HG02642 (cell line): ENCODE measurements at regions not wholly inside any gene's neighbourhood (a gene's known extent, or its start where the extent isn't known, plus 50 kb on each side); places are given as distances from the start of the nearest gene placed in this dataset.

Experiments
- ATAC-seq: cut with Tn5 transposase; IDR thresholded peaks from one replicate; pipeline ENCODE4 v1.9.1; 2021; ENCODE audit warnings: mild to moderate bottlenecking; ENCODE audit not compliant: unreplicated experiment, poor library complexity

DNA sequence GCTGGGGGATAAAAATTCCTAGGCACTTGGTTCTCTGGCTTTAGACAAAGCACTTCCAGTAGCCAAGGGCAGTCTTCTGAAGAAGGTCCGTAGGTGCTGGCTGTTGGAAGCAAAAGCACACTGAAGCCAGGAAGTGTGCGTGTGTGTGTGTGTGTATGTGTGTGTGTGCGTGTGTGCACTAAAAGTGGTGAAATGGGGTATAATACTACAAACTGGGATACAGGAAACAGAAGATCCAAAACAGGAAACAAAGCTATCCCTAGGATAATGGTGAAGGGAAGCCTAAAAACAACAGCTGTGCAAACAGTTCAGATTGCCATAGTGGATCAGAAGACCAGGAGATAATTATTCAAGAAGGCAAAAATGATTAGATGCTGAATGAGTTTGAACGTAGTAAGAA, 103.4 kb downstream of the IL20RB start:
- ATAC-seq: no peak

DNA sequence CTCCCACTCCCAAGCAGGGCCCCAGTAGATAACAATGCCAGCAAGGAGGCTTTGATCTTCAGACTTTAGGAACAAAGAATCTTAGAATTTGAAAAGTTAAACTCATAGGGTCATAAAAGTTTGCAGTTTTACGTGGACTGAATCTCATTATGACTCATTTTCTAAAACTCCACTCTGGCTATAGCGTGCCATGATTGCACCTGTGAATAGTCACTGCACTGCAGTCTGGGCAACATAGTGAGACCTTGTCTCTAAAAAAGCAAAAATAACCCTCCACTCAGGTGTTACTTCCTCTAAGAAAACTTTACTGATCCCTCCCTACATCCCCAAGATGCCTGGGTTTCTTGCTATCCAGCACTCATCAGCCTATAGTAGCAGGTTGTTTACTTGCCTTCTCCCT, 104.5 kb downstream of the IL20RB start:
- peak; percentile 92 for ATAC-seq

DNA sequence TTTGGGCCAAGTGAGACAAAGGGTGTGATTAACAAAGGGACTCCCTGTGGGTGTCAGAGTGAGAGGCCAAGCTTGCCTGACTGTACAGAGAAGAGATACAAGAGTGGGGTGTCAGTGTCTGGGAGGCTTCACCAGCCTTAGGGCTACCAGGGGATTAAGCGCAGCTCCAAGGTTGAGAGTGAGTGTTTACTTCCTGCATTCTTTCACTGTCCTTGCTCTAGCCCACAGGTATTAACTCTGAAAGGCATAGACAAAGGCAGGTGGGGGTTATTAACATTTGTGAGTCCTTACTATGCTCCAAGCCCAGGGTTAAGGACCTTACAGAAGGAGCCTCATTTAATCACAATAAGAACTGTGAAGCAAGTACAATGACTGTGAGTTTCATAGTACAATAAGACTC, 107.6 kb downstream of the IL20RB start:
- no peak for ATAC-seq

DNA sequence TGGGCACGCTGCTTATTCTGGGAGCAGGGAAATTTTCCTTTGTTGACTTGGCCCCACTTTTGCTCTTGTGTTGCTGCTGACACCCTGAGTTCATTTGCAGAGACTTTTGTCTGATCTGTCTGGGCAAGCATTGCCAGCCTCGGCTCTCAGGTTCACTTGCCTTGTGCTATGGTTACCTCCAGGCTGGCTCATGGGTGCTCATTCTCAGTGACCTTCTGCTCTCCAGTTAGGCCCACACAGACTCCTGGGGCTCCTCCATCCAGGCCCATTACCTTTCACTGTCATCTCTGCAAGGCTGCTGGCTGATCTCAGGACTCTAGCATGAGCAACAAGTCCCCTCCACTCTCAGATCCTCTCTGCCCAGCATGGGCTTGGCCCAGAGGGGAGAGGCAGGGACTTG, 108.3 kb downstream of the IL20RB start:
- no peak for ATAC-seq

DNA sequence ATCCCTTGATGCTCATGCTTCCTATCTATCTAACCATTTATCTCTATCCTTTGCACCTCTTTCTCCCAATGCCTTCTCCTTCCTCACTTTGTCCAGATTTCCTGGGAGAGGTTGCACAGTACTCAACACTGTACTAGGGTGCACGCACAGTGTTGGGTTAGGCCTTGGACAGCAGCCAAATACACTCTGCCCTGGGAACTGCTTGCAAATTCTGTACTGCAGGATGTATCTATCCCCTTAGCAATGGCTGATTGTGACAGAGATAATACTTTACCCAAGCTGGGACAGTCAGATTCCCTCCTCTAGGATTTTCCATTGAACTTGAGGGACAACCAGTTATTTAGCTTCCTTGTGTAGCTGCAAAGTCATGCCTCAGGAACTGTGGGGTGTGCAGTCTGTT, 113.3 kb downstream of the IL20RB start:
- ATAC-seq: no peak

DNA sequence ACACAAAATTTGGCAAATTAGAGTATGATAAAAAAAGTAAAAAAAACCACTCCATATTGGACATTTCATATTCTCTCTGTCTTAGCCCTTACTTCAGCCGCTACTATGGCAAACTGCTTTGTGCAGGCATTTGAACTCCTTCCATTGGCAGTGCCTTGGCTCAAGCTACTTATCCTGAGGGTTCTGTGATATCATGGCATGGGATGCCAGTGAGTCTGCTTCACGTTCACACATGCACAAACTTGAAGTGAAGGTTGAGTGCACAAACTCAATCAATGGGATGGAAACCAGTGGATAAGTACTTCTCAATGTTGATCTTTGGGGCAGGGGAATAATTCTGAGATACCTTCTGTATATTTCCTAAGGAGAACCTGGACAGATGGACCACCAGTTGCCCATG, 117.2 kb downstream of the IL20RB start:
- ATAC-seq: no peak

DNA sequence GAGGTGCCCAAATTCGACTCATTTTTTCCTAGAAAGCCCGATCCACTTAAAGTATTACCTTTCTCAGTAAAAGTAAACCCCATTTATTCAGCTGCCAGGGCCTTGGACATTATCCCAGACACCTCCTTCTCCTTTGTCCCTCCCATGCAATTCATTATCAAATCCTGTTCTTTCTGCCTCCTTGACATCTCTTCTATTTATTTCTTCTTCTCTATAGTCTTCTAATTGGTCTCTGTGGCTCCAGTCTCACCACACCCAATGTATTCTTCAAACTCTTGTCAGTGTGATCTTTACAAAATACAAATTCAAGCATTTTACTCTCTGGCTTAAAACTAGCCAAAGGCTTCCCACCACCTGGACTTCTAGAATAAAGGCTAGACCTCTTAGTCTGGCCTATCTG, 120.3 kb downstream of the IL20RB start:
- ATAC-seq: no peak

DNA sequence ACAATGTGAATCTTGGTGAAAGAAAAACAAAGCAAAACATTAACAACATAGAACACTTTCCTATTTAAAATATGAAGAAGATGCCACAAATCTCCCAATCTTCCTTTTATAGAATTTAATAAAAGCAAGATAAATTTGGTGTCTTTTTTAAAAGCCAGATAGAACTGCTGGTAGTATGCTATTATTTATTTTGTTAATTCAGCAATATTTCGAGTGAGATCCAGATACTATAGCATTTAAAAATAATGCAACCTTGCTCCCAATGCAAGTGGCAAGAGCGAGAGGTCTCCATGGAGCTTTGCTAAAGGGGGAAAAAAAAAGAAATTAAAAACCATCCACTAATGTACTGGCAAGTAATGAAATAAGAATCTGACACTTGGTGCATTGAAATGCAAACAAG, 121.8 kb downstream of the IL20RB start:
- no peak for ATAC-seq

DNA sequence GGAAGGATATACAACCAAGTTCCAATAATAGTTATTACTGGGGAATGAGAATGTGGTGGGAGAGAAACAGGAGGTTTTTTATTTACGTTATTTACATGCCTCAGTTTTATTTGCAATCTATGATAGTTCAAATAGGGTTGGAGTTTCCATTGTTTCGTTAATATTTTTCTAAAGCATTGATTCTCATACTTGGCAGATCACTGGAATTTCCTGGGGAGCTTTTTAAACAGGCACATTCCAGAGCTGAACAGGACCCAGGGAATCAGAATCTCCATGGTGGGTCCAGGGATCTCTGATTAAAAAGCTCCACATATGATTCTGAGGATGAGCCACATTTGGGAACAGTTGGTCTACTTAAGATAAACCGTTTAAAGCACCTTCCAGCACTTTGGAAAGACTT, 123.9 kb downstream of the IL20RB start:
- no peak for ATAC-seq

DNA sequence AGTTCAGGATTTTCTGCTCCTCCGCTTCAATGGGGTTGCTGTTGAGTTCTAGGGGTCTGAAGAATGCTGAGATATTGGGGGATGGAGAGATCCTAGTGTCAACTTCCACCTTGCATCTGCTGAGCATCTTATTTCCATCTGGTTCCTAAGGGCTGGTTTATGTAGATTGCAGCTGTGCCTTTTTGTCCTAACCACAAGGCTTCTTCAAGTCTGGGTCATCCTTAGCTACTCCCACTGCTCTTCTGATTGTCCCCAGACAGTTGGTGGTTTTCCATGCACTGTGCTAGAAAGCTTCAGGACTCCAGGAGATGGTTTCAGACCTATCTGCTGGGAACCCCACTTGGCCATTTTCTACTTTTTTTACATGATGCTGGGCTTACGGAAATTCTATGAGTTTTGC, 125.0 kb downstream of the IL20RB start:
- no peak for ATAC-seq

DNA sequence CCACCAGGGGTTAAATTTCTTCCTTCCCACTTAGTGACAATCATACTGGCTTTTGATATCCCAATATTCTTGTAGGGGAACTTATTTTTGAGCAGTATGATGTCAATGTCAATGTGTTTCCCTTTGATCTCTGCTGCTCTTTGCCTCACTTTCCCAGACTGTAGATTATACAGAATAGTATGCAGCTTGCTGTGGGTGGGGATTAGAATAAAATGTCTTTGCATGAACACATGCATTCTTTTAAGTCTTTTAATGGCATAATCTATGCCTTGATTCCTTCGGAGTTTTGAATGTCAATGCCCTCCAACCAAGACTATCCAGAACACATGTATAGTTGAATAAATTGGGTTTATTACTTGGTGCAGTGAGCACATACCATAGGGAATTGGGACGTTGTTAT, 125.5 kb downstream of the IL20RB start:
- no peak for ATAC-seq

DNA sequence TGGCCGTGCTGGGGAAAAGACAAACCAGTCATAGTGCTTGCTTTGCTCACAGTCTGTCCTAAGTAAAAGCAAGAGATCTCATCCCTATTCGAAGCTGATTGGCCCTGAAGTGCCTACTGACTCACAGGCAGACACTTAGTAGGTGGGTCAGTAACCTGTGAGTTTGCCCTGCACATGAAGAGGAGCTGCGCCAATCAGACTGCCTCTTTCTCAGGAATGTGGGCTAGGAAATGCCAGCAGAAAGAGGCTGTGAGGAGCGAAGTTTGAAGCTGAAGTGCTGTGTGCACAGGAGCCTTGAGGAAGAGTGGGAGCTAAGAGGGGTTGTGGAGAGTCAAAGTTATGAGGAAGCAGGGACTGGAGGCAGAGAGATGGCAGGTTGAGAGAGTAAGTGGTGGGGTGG, 126.8 kb downstream of the IL20RB start:
- ATAC-seq: no peak

DNA sequence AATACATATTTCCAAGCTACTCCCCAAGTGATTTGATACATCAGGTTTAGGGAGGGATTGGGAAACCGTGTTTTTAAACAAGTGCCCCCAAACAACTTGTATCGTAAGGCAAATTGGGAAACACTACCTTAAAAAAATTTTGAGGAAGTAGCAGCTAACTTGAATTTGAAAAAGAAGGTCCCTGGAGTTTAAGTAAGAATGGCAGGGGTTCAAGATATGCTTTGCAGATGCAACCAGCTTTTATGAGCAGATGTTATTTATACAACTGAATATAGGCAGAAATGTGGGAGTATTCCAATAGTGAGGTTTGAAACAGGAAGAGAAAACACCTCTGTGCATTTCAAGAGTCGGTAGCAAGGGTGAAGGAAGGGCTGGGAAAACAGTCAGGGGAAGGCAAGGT, 139.6 kb downstream of the IL20RB start:
- no peak for ATAC-seq

DNA sequence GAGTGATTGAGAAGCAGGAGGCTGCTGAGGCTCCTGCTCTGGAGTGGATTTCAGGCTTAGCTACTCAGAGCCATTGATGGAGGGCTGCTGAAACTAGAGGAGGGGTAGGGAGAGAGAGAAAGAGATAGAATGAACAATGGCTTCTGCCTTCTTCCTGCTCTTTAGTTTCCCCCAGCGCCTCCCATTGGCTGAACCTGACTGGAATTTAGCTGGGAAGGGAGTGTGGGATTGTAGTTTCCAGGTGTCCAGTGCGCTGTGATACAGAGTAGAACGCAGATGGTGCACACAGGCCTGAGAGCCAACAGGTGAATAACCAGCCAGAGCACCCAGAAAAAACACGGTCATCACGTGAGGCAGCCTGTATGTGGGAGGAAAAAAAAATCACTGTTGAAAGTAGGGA, 140.1 kb downstream of the IL20RB start:
- ATAC-seq: no peak

DNA sequence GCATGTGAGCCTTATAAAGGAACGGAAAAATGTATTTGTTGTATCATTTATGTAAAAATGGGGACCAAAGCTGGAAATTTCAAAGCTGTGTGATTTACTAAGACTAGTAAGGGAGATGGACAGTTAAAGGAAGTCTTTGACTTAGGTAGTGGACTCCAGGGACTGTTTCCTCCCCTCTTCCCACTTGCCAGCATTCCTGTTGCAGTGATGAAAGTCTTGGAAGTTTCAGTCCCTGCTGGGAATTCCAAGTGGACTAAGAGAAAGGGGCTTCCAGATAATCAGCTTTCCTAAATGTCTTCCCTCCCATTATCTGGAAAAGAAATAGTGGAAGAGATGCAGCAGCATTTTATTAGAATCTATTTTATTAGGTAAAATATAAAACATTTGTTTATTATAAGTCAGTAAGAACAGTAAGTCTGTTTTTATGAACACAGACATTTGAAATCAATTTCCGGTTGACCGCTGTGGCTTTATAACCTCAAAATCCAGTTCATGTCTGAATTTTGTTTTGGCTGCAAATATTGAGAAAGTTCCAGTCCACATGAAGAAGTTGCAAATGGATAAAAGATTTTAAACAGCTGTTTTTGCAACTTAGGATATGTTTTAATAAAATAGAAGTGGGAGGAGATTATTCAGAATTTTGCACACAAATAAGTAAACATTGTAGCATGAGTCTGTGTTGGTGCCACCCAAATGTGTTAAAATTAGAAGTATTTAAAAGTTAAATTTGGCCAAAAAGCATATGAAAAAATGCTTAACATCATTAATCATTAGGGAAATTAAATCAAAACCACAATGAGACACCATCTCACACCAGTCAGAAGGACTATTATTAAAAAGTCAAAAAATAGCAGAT, 141.8 kb downstream of the IL20RB start:
- ATAC-seq: no peak

DNA sequence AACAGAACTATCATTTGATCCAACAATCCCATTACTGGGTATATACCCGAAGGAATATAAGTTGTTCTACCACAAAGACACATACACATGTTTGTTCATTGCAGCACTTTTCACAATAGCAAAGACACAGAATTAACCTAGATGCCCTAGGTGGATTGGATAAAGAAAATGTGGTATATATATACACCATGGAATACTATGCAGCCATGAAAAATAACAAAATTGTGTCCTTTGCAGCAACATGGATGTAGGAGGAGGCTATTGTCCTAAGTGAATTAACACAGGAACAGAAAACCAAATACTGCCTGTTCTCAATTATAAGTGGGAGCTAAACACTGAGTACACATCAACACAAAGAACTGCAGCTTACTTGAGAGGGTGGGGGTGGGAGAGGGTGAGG, 142.5 kb downstream of the IL20RB start:
- ATAC-seq: no peak

DNA sequence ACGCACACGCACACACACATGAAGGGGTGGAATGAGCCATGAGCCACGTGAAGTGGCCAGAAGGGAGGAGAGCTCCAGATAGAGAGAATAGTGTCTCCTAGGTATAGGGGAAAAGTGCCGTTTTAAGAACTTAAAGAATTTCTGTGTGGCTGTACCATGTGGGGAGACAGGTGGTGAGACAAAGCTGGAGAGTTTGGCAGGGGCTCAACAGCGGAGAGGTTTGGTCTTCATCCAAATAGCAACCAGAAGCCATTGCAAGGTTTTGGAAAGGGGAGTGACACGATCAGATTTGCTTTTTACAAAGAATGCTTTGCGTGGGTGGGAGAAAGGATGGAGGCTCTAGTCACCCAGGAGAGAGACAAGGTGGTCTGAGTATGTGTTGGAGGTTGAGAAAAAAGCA, 146.0 kb downstream of the IL20RB start:
- no peak for ATAC-seq

DNA sequence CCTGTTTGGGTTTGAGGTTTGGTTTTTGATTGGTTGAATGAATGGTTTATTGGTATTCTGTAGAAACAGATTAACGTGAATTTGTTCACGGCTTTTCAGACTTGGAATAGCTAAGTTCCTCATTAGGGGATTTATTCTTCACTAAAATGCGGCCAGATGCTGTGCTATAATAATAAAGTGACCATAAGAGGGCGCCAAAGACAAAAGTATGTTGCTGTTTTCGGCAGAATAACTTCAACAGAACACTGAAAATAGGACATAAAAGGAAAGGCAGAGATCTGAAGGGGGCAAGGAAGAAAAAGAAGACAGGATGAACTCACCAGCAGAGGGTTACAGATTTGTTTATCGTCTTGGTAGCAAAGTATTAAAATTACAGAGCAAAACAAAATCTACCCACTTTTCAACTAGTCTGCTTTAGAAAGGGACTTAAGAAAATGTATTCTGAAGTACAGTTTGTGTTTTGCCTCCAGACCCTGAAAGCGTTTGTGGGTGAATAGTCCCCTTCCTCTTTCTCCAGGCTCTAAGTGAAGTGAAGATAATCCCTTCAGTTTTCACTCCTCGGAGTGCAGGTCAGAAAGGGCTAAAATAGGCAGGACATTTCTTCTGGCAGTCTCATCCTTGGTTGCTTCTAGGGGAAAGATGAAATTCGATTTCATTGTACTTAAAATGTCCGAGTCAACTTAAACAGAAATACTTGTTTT, 147.6 kb downstream of the IL20RB start:
- no peak for ATAC-seq

DNA sequence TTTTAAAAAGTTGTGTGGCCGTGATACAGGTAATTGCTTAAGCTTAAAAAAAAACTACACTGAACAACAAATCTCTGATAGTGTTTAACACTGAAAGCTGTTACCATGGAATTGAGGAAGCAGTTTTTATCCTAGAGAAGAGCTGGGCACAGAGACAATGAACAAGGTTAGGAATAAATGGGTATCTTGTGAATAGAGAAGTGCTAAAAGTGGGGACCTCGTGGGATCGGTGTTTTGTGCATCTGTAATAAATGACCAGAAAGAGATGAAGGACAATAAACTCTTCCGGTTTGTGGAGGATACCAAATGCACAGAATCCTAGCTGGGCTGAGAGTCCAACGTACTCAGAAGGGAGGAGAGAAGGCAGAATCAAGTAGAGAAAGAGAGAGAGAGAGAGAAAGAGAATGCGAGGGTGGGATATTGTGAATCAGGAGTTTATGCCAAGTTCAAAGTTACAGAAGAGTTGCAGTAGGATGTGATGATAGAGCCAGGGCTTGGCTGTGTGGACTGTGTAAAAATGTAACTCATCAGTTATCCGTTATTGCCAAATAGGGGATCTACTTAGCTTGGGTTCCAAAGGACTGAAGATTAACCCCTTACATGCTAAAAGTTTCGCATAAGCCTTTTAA, 148.9 kb downstream of the IL20RB start:
- ATAC-seq: no peak

DNA sequence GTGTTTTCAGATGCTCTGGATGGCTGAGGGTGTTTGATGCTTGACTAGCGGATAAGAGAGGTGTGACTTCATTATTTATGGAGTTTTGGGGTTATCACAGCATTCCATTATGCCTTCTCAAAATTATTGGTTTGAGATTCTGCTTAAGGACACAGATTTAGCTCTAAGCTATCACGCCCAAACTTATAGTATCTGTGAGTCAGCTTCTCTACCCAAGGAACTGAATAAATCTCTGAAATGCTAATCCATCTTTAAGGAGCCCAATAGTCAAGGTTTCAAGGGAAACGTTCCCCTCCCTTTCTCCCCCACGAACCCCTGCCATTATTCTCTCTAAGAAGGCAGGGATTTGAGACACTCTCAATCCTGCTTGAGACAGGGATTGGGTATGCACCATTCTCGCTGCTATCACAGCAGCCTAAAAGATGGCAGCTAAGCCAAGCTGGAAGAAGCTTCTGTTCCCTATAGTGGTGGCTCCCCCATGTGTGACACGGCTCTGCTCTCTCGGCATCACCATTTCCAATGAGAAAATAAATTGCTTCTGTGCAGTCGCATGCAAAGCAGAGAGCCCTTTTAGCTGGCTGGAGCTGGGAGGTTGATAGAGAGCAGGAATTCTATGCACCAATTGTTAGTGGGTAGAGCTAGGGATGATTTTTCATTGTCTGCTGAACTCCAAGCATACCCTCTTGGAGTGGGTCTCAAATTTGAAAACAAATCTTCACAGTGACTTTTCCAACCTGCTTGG, 151.1 kb downstream of the IL20RB start:
- ATAC-seq: no peak
